Left ventricle myocardium inferior (tissue), 1 donor: ENCODE measurements at regions not wholly inside any gene's neighbourhood (a gene's known extent, or its start where the extent isn't known, plus 50 kb on each side); places are given as distances from the start of the nearest gene placed in this dataset.

Experiments used
- DNase-seq: peaks from one replicate; pipeline ENCODE4 v3.0.0-alpha.2; 2020
- H3K27ac ChIP-seq: fragments of 200-600 bp; replicated peaks from 2 replicates; pipeline ENCODE4 v1.8.0; 2021
- H3K27me3 ChIP-seq: fragments of 200-600 bp; 2 replicates; pipeline ENCODE4 v1.8.0; 2021; ENCODE audit warnings: low read depth
- H3K36me3 ChIP-seq: fragments of 200-600 bp; 2 replicates; pipeline ENCODE4 v1.8.0; 2021
- H3K4me1 ChIP-seq: fragments of 200-600 bp; 2 replicates; pipeline ENCODE4 v1.8.0; 2021
- H3K4me3 ChIP-seq: fragments of 200-600 bp; 2 replicates; pipeline ENCODE4 v1.8.0; 2021; ENCODE audit warnings: mild to moderate bottlenecking, moderate library complexity
- H3K9me3 ChIP-seq: fragments of 200-600 bp; replicated peaks from 2 replicates; pipeline ENCODE4 v1.8.0; 2021
- intact Hi-C: fragments of 100-400 bp; cut with micrococcal nuclease; formaldehyde crosslinking; loops from one replicate; pipeline ENCODE4 v1.11.0; 2022
- TF ChIP-seq, protein P1 (sequence below): fragments of 200-600 bp; IDR thresholded peaks from 2 replicates; pipeline ENCODE4 v1.8.0; 2021; ENCODE audit warnings: antibody characterized with exemption, mild to moderate bottlenecking, borderline replicate concordance
- donor health status: DM: no; HTN: yes; CAD: no; lungs with severe emphysema.

DNA sequence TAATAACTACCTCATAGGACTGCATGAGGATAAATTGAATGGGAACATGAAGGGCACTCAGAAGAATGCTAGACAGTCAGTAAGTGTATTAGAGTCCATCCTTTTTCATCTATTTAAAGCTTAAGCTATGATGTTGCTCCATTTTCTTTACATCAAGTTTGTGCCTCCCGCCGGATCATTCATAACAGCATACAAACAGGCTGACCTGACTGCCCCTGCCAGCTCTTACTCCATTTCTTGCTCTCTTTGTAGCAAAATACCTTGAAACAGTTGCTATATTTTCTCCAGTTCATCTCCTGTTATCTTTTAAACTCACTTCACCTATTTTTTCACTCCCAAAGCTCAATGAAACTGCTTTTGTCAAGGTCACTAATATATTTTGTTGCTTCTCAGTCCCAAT is 315.6 kb upstream of the ALCAM start:
- DNase-seq: no peak
- intact Hi-C loops: no loop called here
- no peak overlapping the region for H3K27ac ChIP-seq

DNA sequence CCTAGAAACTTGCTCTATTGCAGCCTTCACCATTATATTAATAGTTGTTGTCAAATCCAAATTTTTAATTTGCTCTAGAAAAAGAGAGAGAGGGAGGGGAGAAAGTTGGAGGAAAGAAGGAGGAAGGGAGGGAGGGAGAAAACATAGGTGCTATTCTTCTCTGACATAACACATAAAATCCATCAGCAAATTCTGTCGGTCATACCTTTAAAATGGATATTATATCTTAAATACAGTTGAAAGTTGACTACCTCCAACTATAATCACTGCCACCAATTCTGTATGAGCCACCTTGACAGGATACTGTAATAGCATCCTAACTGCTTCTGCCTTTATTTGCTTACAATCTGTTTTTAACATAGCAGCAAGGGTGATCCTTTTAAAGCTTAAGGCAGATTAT is 314.7 kb upstream of the ALCAM start:
- Histone ChIP-seq H3K27ac (no peak overlapping the region), H3K4me1 (no peaks in the 10 kb centered on the region), H3K36me3 (no peaks in the 10 kb centered on the region), H3K27me3 (no peaks in the 10 kb centered on the region), H3K4me3 (no peak overlapping the region), H3K9me3 (no peaks in the 10 kb centered on the region)
- TF ChIP-seq, protein P1, sequence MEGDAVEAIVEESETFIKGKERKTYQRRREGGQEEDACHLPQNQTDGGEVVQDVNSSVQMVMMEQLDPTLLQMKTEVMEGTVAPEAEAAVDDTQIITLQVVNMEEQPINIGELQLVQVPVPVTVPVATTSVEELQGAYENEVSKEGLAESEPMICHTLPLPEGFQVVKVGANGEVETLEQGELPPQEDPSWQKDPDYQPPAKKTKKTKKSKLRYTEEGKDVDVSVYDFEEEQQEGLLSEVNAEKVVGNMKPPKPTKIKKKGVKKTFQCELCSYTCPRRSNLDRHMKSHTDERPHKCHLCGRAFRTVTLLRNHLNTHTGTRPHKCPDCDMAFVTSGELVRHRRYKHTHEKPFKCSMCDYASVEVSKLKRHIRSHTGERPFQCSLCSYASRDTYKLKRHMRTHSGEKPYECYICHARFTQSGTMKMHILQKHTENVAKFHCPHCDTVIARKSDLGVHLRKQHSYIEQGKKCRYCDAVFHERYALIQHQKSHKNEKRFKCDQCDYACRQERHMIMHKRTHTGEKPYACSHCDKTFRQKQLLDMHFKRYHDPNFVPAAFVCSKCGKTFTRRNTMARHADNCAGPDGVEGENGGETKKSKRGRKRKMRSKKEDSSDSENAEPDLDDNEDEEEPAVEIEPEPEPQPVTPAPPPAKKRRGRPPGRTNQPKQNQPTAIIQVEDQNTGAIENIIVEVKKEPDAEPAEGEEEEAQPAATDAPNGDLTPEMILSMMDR: no peak
- intact Hi-C loops: no loop called here
- DNase-seq: no peak

More for the DNA sequence above, 315.6 kb upstream of the ALCAM start:
- H3K27me3 ChIP-seq: no peaks in the 10 kb centered on the region
- H3K9me3 ChIP-seq: no peaks in the 10 kb centered on the region
- no peaks in the 10 kb centered on the region for H3K36me3 ChIP-seq
- no peaks in the 10 kb centered on the region for H3K4me1 ChIP-seq
- TF ChIP-seq, protein P1: no peak
- H3K4me3 ChIP-seq: no peak overlapping the region

DNA sequence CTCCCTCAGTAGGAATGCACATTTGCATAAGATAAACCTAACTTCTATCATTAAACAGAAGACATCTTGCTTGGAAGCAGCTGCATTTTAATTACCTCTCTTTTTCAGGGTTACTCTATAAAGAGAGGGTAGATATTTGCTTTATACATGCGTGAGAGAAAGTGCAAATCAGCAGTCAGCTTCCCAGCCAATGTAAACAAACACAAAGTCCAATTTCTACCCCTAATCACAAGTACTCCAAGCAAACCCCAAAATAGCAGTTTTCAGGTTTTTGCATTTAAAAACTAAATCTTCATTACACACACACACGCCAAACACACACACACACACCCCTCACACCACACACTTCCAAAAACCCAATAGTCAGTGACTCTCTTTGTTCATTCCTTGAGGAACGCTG is 303.9 kb upstream of the ALCAM start:
- intact Hi-C loops: no loop called here
- no peaks in the 10 kb centered on the region for H3K36me3 ChIP-seq
- H3K4me3 ChIP-seq: no peak overlapping the region
- TF ChIP-seq, protein P1: no peak
- H3K9me3 ChIP-seq: no peaks in the 10 kb centered on the region
- H3K27ac ChIP-seq: no peak overlapping the region
- H3K27me3 ChIP-seq: no peaks in the 10 kb centered on the region
- no peak for DNase-seq
- no peaks in the 10 kb centered on the region for H3K4me1 ChIP-seq

DNA sequence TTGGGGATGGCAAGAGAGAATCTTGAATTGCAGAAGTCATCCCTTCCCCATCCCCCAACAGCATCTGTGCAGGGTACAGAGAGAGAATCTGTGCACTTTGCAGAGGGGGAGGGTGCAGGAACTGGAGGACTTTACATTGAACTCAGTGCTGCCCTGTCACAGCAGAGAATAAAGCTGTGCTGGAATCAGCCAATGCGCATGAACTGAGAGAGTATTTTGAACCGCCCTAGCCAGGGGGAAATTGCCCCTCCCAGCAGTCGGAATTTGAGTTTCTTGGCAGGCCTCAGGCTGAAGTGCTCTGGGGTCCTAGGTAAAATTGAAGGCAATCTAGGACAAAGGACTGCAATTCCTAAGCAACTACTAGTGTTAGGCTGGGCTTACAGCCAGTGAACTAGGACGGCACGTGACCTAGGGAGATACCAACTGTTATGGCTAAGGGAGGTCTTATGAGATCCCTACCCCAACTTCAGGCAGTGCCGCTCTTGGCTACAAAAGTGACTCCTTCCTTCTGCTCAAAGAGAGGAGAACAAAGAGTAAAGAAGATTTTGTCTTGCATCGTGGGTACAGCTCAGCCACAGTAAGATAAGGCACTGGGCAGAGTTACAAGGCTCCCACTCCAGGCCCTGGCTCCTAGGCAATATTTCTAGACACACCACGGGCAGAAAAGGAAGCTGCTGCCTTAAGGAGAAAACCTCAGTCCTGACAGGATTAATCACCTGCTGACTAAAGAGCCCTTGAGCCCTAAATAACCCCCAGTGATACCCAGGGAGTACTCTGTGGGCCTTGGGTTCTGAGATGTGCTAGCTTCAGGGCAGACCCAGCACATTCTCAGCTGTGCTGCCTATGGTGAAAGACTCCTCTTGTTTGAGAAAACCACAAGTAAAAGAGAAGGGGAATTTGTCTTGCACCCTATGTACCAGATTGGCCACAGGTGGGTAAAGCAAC is 300.5 kb upstream of the ALCAM start:
- TF ChIP-seq, protein P1: no peak
- no peak overlapping the region for H3K4me3 ChIP-seq
- no peaks in the 10 kb centered on the region for H3K4me1 ChIP-seq
- DNase-seq: no peak
- no peaks in the 10 kb centered on the region for H3K36me3 ChIP-seq
- H3K27me3 ChIP-seq: no peaks in the 10 kb centered on the region
- no peak overlapping the region for H3K27ac ChIP-seq
- intact Hi-C loops: no loop called here
- H3K9me3 ChIP-seq: peaks cover 9% of the 10 kb centered on the region

DNA sequence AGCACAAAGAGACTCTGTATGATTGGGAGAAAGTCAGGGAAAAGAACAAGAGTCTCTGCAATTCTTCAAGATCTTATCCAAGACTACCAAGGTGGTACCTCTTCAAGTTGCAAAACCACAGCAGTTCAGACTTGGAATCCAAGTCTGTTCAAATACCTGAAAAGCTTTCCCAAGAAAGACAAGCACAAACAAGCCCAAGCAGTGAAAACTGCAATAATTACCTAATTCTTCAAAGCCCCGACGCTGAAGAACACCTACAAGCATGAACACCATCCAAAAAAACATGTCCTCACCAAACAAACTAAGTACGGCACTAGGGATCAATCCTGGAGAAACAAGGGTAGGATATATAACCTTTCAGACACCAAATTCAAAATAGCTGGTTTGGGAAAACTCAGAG is 299.3 kb upstream of the ALCAM start:
- intact Hi-C loops: no loop called here
- H3K4me1 ChIP-seq: no peaks in the 10 kb centered on the region
- H3K27me3 ChIP-seq: no peaks in the 10 kb centered on the region
- no peak overlapping the region for H3K27ac ChIP-seq
- no peaks in the 10 kb centered on the region for H3K36me3 ChIP-seq
- TF ChIP-seq, protein P1: no peak
- no peak overlapping the region for H3K4me3 ChIP-seq
- H3K9me3 ChIP-seq: peaks cover 9% of the 10 kb centered on the region
- no peak for DNase-seq
